ENCODE measurements at regions not wholly inside any gene's neighbourhood (a gene's known extent, or its start where the extent isn't known, plus 50 kb on each side); places are given as distances from the start of the nearest gene placed in this dataset.

DNA sequence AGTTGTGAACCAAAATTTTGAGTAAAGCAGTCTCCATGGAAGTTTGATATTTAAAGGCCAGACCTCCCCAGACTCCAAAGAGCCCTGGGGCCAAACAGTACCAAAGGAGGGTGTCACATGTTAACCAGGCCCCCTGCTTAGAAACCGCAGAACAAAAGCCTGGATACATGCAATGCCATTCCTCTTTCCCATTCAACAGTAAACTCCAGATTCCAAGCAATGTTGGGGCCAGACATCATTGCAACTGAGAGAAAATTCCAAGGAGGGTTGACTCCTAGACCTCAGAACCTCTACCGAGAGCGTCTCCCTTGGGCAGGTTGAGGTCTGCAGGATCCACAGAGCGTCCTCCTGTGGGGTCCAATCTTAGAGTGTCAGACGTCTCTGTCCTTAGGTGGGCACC lies 404.4 kb upstream of the SYT4 start:
- Histone ChIP-seq H3K9me3 (ENCODE audit: control insufficient read depth, low read length) (no peaks in the 10 kb centered on the region), H3K36me3 (ENCODE audit: control insufficient read depth in 1 of 2, insufficient read depth in 2 of 2, low read length in 1 of 2) (no peaks in the 10 kb centered on the region), H3K4me3 (ENCODE audit: low read length in 2 of 2) (no peak overlapping the region), H3K27ac (ENCODE audit: low read depth in 1 of 2, low read length in 2 of 2) (no peak overlapping the region), H3K27me3 (ENCODE audit: control insufficient read depth in 1 of 2, insufficient read depth in 2 of 2, low read length in 1 of 2) (no peaks in the 10 kb centered on the region), H3K4me1 (ENCODE audit: control insufficient read depth in 1 of 2, insufficient read depth in 2 of 2, low read length in 2 of 2) (no peaks in the 10 kb centered on the region)
- ATAC-seq (ENCODE audit: low FRiP score) (no peak), DNase-seq (no peak)
- intact Hi-C loops (cut with DNase I): no loop called here
- 84 to 90% methylated on average over 5 of the region's 5 CpGs for WGBS, 2 donors

DNA sequence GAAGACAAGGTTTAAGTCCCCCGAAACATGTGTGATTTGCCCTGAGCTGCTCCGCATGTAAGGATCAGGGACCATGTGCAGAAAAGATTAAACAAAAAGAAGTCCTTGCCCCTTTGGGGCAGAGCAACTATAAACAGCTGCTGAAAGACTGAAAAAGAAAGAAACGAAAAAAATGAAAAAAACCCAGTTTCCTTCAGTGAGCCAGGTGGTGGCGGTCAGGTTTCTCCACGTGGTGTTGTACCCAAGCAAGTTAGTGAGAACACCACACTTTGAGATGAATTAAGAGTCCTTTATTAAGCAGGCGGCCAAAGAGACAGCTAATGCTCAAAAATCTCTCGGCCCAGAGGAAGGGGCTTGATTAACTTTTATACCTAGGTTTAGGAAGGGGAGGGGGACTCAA lies 404.9 kb upstream of the SYT4 start:
- H3K27ac ChIP-seq (ENCODE audit: low read depth in 1 of 2, low read length in 2 of 2): no peak overlapping the region
- H3K36me3 ChIP-seq (ENCODE audit: control insufficient read depth in 1 of 2, insufficient read depth in 2 of 2, low read length in 1 of 2): no peaks in the 10 kb centered on the region
- no peak for DNase-seq
- H3K4me3 ChIP-seq (ENCODE audit: low read length in 2 of 2): no peak overlapping the region
- intact Hi-C loops (cut with DNase I): no loop called here
- no peaks in the 10 kb centered on the region for H3K9me3 ChIP-seq (ENCODE audit: control insufficient read depth, low read length)
- H3K27me3 ChIP-seq (ENCODE audit: control insufficient read depth in 1 of 2, insufficient read depth in 2 of 2, low read length in 1 of 2): no peaks in the 10 kb centered on the region
- 80 to 81% methylated on average over 7 of the region's 7 CpGs for WGBS, 2 donors
- no peaks in the 10 kb centered on the region for H3K4me1 ChIP-seq (ENCODE audit: control insufficient read depth in 1 of 2, insufficient read depth in 2 of 2, low read length in 2 of 2)
- no peak for ATAC-seq (ENCODE audit: low FRiP score)

DNA sequence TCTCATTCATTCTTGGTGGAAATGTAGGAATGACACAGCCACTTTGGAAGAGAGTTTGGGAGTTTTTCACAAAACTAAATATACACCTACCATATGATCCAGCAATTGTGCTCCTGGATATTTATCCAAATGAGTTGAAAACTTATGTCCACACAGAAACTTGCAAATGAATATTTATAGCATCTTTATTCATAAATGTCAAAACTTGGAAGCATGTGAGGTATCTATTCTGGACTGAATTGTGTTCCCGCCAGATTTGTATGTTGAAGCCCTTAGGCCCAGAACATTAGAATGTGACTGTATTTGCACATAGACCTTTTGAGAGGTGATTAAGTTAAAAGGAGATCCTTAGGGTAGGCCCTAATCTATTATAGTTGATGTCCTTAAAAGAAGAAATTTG lies 409.4 kb upstream of the SYT4 start:
- 80 to 88% methylated on average over 1 of the region's 1 CpG for WGBS, 2 donors
- no peaks in the 10 kb centered on the region for H3K36me3 ChIP-seq (ENCODE audit: control insufficient read depth in 1 of 2, insufficient read depth in 2 of 2, low read length in 1 of 2)
- ATAC-seq (ENCODE audit: low FRiP score) (no peak), DNase-seq (no peak)
- H3K27ac ChIP-seq (ENCODE audit: low read depth in 1 of 2, low read length in 2 of 2): no peak overlapping the region
- H3K9me3 ChIP-seq (ENCODE audit: control insufficient read depth, low read length): no peaks in the 10 kb centered on the region
- no peak overlapping the region for H3K4me3 ChIP-seq (ENCODE audit: low read length in 2 of 2)
- intact Hi-C loops (cut with DNase I): no loop called here
- H3K4me1 ChIP-seq (ENCODE audit: control insufficient read depth in 1 of 2, insufficient read depth in 2 of 2, low read length in 2 of 2): no peaks in the 10 kb centered on the region
- H3K27me3 ChIP-seq (ENCODE audit: control insufficient read depth in 1 of 2, insufficient read depth in 2 of 2, low read length in 1 of 2): no peaks in the 10 kb centered on the region

DNA sequence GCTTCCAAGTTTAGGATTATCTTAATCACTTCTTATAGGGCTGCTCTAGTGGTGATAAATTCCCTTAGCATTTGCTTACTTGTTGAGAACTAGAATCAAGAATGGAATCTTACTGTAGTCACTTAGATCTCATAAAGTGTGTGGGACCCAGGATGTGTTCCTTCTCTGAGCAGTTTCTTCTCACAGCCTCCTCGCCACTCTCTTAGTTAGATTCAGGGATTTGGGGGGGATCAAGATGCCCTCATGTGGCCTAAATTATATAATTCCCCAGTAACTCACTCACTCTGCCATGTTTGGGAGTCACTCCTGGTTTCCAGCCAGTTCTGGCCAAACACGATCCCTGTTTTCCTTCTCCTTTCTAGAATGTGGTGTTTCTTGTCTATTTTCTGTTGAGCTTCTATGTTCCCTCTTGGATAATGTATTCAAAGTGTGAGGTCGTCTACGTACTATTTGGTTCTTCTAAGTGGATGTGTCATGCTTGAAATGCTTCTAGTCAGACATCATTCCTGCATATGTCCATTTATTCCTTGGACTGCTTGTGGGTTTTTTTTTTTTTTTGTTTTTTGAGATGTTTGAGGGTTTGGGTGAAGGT lies 414.9 kb upstream of the SYT4 start:
- ATAC-seq (ENCODE audit: low FRiP score) (no peak), DNase-seq (no peak)
- no peak overlapping the region for H3K27ac ChIP-seq (ENCODE audit: low read depth in 1 of 2, low read length in 2 of 2)
- no peak overlapping the region for H3K4me3 ChIP-seq (ENCODE audit: low read length in 2 of 2)
- WGBS, 2 donors: 68 to 71% methylated on average over 4 of the region's 4 CpGs
- H3K36me3 ChIP-seq (ENCODE audit: control insufficient read depth in 1 of 2, insufficient read depth in 2 of 2, low read length in 1 of 2): no peaks in the 10 kb centered on the region
- no peaks in the 10 kb centered on the region for H3K4me1 ChIP-seq (ENCODE audit: control insufficient read depth in 1 of 2, insufficient read depth in 2 of 2, low read length in 2 of 2)
- intact Hi-C loops (cut with DNase I): no loop called here
- H3K27me3 ChIP-seq (ENCODE audit: control insufficient read depth in 1 of 2, insufficient read depth in 2 of 2, low read length in 1 of 2): no peaks in the 10 kb centered on the region
- no peaks in the 10 kb centered on the region for H3K9me3 ChIP-seq (ENCODE audit: control insufficient read depth, low read length)

DNA sequence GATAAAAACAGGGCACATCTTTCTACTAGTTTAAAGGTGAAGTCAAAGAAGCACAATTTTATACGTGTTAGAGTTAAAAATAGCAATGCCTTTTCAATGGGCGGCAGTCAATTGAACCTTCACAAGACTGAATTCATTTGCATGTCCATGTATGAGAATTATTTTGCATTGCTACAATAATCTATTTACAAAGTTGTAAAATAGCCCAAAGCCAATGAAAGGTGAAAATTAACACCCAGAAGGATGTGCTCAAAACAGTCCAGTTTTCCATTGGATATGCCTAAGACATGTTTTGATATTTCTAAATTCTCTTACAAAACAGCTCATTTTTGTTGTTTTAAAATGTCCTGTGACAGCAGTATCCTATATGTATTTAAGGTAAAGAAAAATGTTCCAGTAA lies 425.1 kb upstream of the SYT4 start:
- Histone ChIP-seq H3K9me3 (ENCODE audit: control insufficient read depth, low read length) (no peaks in the 10 kb centered on the region), H3K27ac (ENCODE audit: low read depth in 1 of 2, low read length in 2 of 2) (no peak overlapping the region), H3K36me3 (ENCODE audit: control insufficient read depth in 1 of 2, insufficient read depth in 2 of 2, low read length in 1 of 2) (no peaks in the 10 kb centered on the region), H3K27me3 (ENCODE audit: control insufficient read depth in 1 of 2, insufficient read depth in 2 of 2, low read length in 1 of 2) (no peaks in the 10 kb centered on the region), H3K4me3 (ENCODE audit: low read length in 2 of 2) (no peak overlapping the region), H3K4me1 (ENCODE audit: control insufficient read depth in 1 of 2, insufficient read depth in 2 of 2, low read length in 2 of 2) (no peaks in the 10 kb centered on the region)
- no peak for ATAC-seq (ENCODE audit: low FRiP score)
- WGBS, 2 donors: 59 to 60% methylated on average over 2 of the region's 2 CpGs
- DNase-seq: no peak
- intact Hi-C loops (cut with DNase I): no loop called here

DNA sequence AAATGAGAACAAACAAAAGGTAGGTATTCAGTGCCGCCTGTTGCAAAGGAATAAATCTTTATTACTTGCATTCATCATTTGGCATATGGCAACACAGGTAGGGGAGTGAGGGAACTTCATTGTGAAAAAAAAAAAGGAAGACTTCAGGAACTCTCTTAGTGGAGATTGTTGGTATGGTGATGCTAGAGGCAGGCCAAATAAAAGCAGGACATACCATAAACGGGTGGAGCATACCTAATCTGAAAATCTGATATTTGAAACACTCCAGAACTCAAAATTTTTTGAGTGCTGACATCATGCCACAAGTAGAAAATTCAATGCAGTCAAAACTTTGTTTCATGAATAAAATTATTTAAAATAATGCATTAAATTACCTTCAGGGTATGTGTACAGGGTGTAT lies 425.8 kb upstream of the SYT4 start:
- Histone ChIP-seq H3K4me1 (ENCODE audit: control insufficient read depth in 1 of 2, insufficient read depth in 2 of 2, low read length in 2 of 2) (no peaks in the 10 kb centered on the region), H3K36me3 (ENCODE audit: control insufficient read depth in 1 of 2, insufficient read depth in 2 of 2, low read length in 1 of 2) (no peaks in the 10 kb centered on the region), H3K9me3 (ENCODE audit: control insufficient read depth, low read length) (no peaks in the 10 kb centered on the region), H3K27me3 (ENCODE audit: control insufficient read depth in 1 of 2, insufficient read depth in 2 of 2, low read length in 1 of 2) (no peaks in the 10 kb centered on the region), H3K27ac (ENCODE audit: low read depth in 1 of 2, low read length in 2 of 2) (no peak overlapping the region), H3K4me3 (ENCODE audit: low read length in 2 of 2) (no peak overlapping the region)
- no peak for ATAC-seq (ENCODE audit: low FRiP score)
- no peak for DNase-seq
- 51 to 58% methylated on average over 2 of the region's 2 CpGs for WGBS, 2 donors
- intact Hi-C loops (cut with DNase I): no loop called here

DNA sequence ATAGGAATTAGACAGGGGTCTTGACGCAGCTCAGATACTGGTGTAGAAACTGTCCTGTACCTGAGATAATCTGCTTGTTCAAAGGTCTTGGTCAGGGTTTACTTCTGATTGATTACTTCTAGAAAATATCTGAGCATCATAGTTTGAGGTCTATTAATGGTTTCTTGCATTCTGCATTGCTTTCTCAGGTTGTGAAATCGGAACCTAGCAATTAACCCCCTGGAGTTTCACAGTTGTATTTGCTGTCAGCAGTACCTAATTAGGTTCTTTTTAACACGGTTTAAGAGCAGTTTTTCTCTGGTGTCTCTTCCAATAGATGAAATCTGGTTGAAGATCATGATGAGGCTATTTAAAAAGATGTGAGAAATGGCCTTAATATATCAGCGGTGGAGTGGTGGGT lies 428.6 kb upstream of the SYT4 start:
- intact Hi-C loops (cut with DNase I): no loop called here
- no peaks in the 10 kb centered on the region for H3K27me3 ChIP-seq (ENCODE audit: control insufficient read depth in 1 of 2, insufficient read depth in 2 of 2, low read length in 1 of 2)
- no peak overlapping the region for H3K4me3 ChIP-seq (ENCODE audit: low read length in 2 of 2)
- WGBS, 2 donors: 48 to 51% methylated on average over 4 of the region's 4 CpGs
- no peaks in the 10 kb centered on the region for H3K4me1 ChIP-seq (ENCODE audit: control insufficient read depth in 1 of 2, insufficient read depth in 2 of 2, low read length in 2 of 2)
- no peak overlapping the region for H3K27ac ChIP-seq (ENCODE audit: low read depth in 1 of 2, low read length in 2 of 2)
- ATAC-seq (ENCODE audit: low FRiP score) (no peak), DNase-seq (no peak)
- H3K36me3 ChIP-seq (ENCODE audit: control insufficient read depth in 1 of 2, insufficient read depth in 2 of 2, low read length in 1 of 2): no peaks in the 10 kb centered on the region
- no peaks in the 10 kb centered on the region for H3K9me3 ChIP-seq (ENCODE audit: control insufficient read depth, low read length)

DNA sequence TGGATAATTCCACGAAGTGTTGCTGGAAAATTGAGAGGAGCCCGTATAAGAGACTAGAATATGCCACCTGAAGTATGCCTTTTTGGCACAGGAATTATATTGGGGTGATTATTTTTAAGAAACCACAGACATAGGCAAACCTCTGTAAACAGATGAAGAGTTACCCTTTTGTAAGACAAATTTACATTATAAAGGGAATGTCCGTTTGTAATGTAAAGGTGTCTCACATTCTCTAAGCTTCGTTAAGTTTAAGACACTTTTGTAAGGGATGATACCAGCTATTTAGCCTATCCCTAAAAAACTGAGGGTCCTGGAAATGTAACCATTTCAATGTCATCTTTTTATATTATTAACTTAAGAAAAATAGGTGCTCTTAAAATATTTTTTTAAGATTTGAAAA lies 432.8 kb upstream of the SYT4 start:
- intact Hi-C loops (cut with DNase I): no loop called here
- 58 to 63% methylated on average over 4 of the region's 4 CpGs for WGBS, 2 donors
- DNase-seq: no peak

DNA sequence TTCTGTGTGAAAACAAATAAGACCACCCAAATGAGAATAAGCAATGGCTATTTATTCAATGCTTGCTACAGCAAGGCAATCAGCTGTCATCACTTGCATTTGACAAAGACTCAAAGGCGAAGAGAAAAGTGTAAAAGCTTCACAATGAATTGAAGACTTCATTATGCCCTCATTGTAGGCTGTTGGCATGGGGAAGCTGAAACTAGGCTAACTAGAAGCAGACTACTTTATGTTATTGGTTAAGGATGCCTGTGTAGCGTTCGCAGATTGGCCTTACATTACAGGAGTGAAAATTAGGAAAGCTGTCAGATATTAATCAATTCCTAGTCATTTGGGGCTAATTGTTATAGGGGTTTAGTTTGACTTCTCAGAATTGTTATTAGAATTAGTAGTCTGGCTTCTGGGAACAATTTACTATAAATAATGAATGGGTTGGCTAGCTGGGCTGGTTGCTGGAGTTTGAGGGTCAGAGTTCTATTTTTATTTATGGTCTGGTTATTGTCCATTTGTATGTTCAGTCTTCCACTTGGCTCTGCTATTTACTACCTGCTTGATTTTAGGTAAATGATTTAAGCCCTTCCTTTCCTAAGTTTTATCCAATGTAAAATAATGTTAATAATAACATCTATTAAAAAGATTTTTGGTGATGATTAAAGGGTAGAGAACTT lies 437.2 kb upstream of the SYT4 start:
- Histone ChIP-seq H3K4me1 (ENCODE audit: control insufficient read depth in 1 of 2, insufficient read depth in 2 of 2, low read length in 2 of 2) (no peaks in the 10 kb centered on the region), H3K27me3 (ENCODE audit: control insufficient read depth in 1 of 2, insufficient read depth in 2 of 2, low read length in 1 of 2) (no peaks in the 10 kb centered on the region), H3K36me3 (ENCODE audit: control insufficient read depth in 1 of 2, insufficient read depth in 2 of 2, low read length in 1 of 2) (no peaks in the 10 kb centered on the region), H3K9me3 (ENCODE audit: control insufficient read depth, low read length) (no peaks in the 10 kb centered on the region), H3K27ac (ENCODE audit: low read depth in 1 of 2, low read length in 2 of 2) (no peak overlapping the region), H3K4me3 (ENCODE audit: low read length in 2 of 2) (no peak overlapping the region)
- intact Hi-C loops (cut with DNase I): no loop called here
- no peak for DNase-seq
- ATAC-seq (ENCODE audit: low FRiP score): no peak
- WGBS, 2 donors: 59 to 61% methylated on average over 3 of the region's 3 CpGs

More for the DNA sequence above, 432.8 kb upstream of the SYT4 start:
- no peak for ATAC-seq (ENCODE audit: low FRiP score)
- no peaks in the 10 kb centered on the region for H3K4me1 ChIP-seq (ENCODE audit: control insufficient read depth in 1 of 2, insufficient read depth in 2 of 2, low read length in 2 of 2)
- H3K27ac ChIP-seq (ENCODE audit: low read depth in 1 of 2, low read length in 2 of 2): no peak overlapping the region
- H3K27me3 ChIP-seq (ENCODE audit: control insufficient read depth in 1 of 2, insufficient read depth in 2 of 2, low read length in 1 of 2): no peaks in the 10 kb centered on the region
- no peaks in the 10 kb centered on the region for H3K36me3 ChIP-seq (ENCODE audit: control insufficient read depth in 1 of 2, insufficient read depth in 2 of 2, low read length in 1 of 2)
- H3K4me3 ChIP-seq (ENCODE audit: low read length in 2 of 2): no peak overlapping the region
- H3K9me3 ChIP-seq (ENCODE audit: control insufficient read depth, low read length): no peaks in the 10 kb centered on the region

Measured in aorta (tissue), 5 donors.